Caco-2 (cell line): ENCODE measurements at regions not wholly inside any gene's neighbourhood (a gene's known extent, or its start where the extent isn't known, plus 50 kb on each side); places are given as distances from the start of the nearest gene placed in this dataset.

Experiments used
- BruUV-seq: library from RNA; stranded (reverse); fragments of 400-500 nt; replicated peaks from 2 replicates; lab custom pipeline; 2021; lab: Mats Ljungman, UMichigan
- CTCF ChIA-PET: fragments of 300-600 bp; sonication (Branson Sonifier 250); formaldehyde crosslinking; loops from one replicate; lab custom pipeline; 2022; ENCODE audit warnings: antibody characterized with exemption; lab: Charles Lee
- POLR2A ChIA-PET: fragments of 300-600 bp; sonication (Branson Sonifier 250); formaldehyde crosslinking; loops from one replicate; lab custom pipeline; 2022; ENCODE audit warnings: antibody characterized with exemption; lab: Charles Lee
- DNase-seq, 2 experiments: peaks; one replicate each; pipeline versions ENCODE4 v3.0.0 to v3.0.0-alpha.2; 2020 to 2022
- H3K27me3 ChIP-seq: replicated peaks from 2 replicates; pipeline ENCODE4 v1.6.0; 2011; ENCODE audit warnings: low read length; ENCODE audit not compliant: control insufficient read depth, insufficient read depth
- H3K36me3 ChIP-seq: 2 replicates; pipeline ENCODE4 v1.5.1; 2011; ENCODE audit warnings: low read length; ENCODE audit not compliant: control insufficient read depth, insufficient read depth
- H3K4me1 ChIP-seq: fragments of 250-450 bp; sonication (Bioruptor Pico); 2 replicates; pipeline ENCODE4 v1.5.1; 2020; ENCODE audit warnings: mild to moderate bottlenecking
- H3K4me3 ChIP-seq: 2 replicates; pipeline ENCODE4 v1.5.1; 2011; ENCODE audit warnings: low read depth, mild to moderate bottlenecking, control low read depth, low read length
- H3K9me3 ChIP-seq: fragments of 250-450 bp; sonication (Bioruptor Pico); 2 replicates; pipeline ENCODE4 v1.5.1; 2020; ENCODE audit warnings: mild to moderate bottlenecking, moderate library complexity
- H3K27ac Mint-ChIP-seq: one replicate; pipeline ENCODE4 v1.8.0; 2022; ENCODE audit warnings: mixed read lengths; ENCODE audit not compliant: unreplicated experiment
- H3K27me3 Mint-ChIP-seq: one replicate; pipeline ENCODE4 v1.8.0; 2022; ENCODE audit warnings: mixed read lengths; ENCODE audit not compliant: insufficient read depth, unreplicated experiment
- H3K36me3 Mint-ChIP-seq: one replicate; pipeline ENCODE4 v1.8.0; 2022; ENCODE audit warnings: mild to moderate bottlenecking, mixed read lengths; ENCODE audit not compliant: insufficient read depth, unreplicated experiment
- H3K4me1 Mint-ChIP-seq: one replicate; pipeline ENCODE4 v1.8.0; 2022; ENCODE audit warnings: low read depth, mixed read lengths; ENCODE audit not compliant: unreplicated experiment
- H3K4me3 Mint-ChIP-seq: one replicate; pipeline ENCODE4 v1.8.0; 2022; ENCODE audit warnings: mild to moderate bottlenecking, moderate library complexity, mixed read lengths; ENCODE audit not compliant: unreplicated experiment
- H3K9me3 Mint-ChIP-seq: one replicate; pipeline ENCODE4 v1.8.0; 2022; ENCODE audit warnings: mixed read lengths; ENCODE audit not compliant: unreplicated experiment
- CTCF ChIP-seq, 2 experiments: fragments of 200-600 bp in 1 of 2; IDR thresholded peaks; 1 replicate in 1 of 2; 2 replicates in 1 of 2; pipeline versions ENCODE4 v1.5.1 to v1.8.0; 2011 to 2022; ENCODE audit warnings: antibody characterized with exemption in 1 of 2, control low read depth in 1 of 2, inconsistent platforms in 1 of 2, low read depth in 1 of 2, low read length in 1 of 2, mild to moderate bottlenecking in 1 of 2, moderate library complexity in 1 of 2; ENCODE audit not compliant: insufficient read depth in 1 of 2, severe bottlenecking in 1 of 2, unreplicated experiment in 1 of 2
- intact Hi-C: fragments of 100-400 bp; cut with micrococcal nuclease; formaldehyde crosslinking; loops from one replicate; pipeline ENCODE4 v1.10.0; 2022; ENCODE audit not compliant: unreplicated experiment

- no peaks in the 10 kb centered on the region for H3K27me3 ChIP-seq
- Mint-ChIP-seq H3K9me3 (peaks cover 10% of the 10 kb centered on the region), H3K27ac (no peak overlapping the region), H3K4me1 (no peaks in the 10 kb centered on the region), H3K4me3 (no peak overlapping the region), H3K27me3 (peaks cover 3% of the 10 kb centered on the region), H3K36me3 (no peaks in the 10 kb centered on the region)
- H3K9me3 ChIP-seq = peaks cover 4% of the 10 kb centered on the region; the same call in 1 of the 2 replicates
- H3K4me1 ChIP-seq = no peaks in the 10 kb centered on the region
- no peak overlapping the region for H3K4me3 ChIP-seq
- no peaks in the 10 kb centered on the region for H3K36me3 ChIP-seq
- no TSS peak for BruUV-seq
- POLR2A ChIA-PET = no interaction called here
- intact Hi-C loops = no loop called here
- TF ChIP-seq CTCF (IDR thresholded peaks at IDR 0.05; ENCODE audit: insufficient read depth in 1 of 2, low read depth in 1 of 2, low read length in 1 of 2, severe bottlenecking in 1 of 2, unreplicated experiment in 1 of 2) = no peak
- no peak for DNase-seq
- CTCF ChIA-PET = no interaction called here
Observed at GRCh38 chr1:170254371-170254770, 108.6 kb downstream of the NTMT2 start.

GRCh38 chr1:170261669-170262068, 115.9 kb downstream of the NTMT2 start:
- no peaks in the 10 kb centered on the region for H3K4me1 Mint-ChIP-seq

GRCh38 chr1:170262276-170262939, 116.6 kb downstream of the NTMT2 start:
- no peaks in the 10 kb centered on the region for H3K36me3 ChIP-seq
- no TSS peak for BruUV-seq
- Mint-ChIP-seq H3K27ac (no peak overlapping the region), H3K4me1 (no peaks in the 10 kb centered on the region), H3K9me3 (no peaks in the 10 kb centered on the region), H3K36me3 (no peaks in the 10 kb centered on the region), H3K27me3 (peaks cover 3% of the 10 kb centered on the region), H3K4me3 (no peak overlapping the region)
- H3K4me1 ChIP-seq = no peaks in the 10 kb centered on the region
- H3K27me3 ChIP-seq = no peaks in the 10 kb centered on the region
- intact Hi-C loops = no loop called here
- no peak for TF ChIP-seq CTCF (IDR thresholded peaks at IDR 0.05; ENCODE audit: insufficient read depth in 1 of 2, low read depth in 1 of 2, low read length in 1 of 2, severe bottlenecking in 1 of 2, unreplicated experiment in 1 of 2)
- H3K9me3 ChIP-seq = no peaks in the 10 kb centered on the region
- ChIA-PET CTCF (interaction anchor here (0.6 kb wide), 1 partner anchor 336 kb away, joined by 3 read pairs; no protein-coding TSS in a partner anchor), POLR2A (no interaction called here)
- no peak overlapping the region for H3K4me3 ChIP-seq
- no peak for DNase-seq

More at GRCh38 chr1:170261669-170262068, 115.9 kb downstream of the NTMT2 start:
- no peaks in the 10 kb centered on the region for H3K9me3 Mint-ChIP-seq
- Histone ChIP-seq H3K4me3 (no peak overlapping the region), H3K27me3 (no peaks in the 10 kb centered on the region), H3K4me1 (no peaks in the 10 kb centered on the region), H3K36me3 (no peaks in the 10 kb centered on the region), H3K9me3 (no peaks in the 10 kb centered on the region)
- CTCF ChIA-PET = interaction anchor here (0.6 kb wide), 1 partner anchor 335 kb away, joined by 3 read pairs; no protein-coding TSS in a partner anchor
- POLR2A ChIA-PET = no interaction called here
- H3K4me3 Mint-ChIP-seq = no peak overlapping the region
- H3K36me3 Mint-ChIP-seq = no peaks in the 10 kb centered on the region
- intact Hi-C loops = no loop called here
- no peak for TF ChIP-seq CTCF (IDR thresholded peaks at IDR 0.05; ENCODE audit: insufficient read depth in 1 of 2, low read depth in 1 of 2, low read length in 1 of 2, severe bottlenecking in 1 of 2, unreplicated experiment in 1 of 2)
- peaks cover 3% of the 10 kb centered on the region for H3K27me3 Mint-ChIP-seq
- no peak for DNase-seq
- H3K27ac Mint-ChIP-seq = no peak overlapping the region
- BruUV-seq = no TSS peak
